GM12873 (cell line): ENCODE measurements at regions not wholly inside any gene's neighbourhood (a gene's known extent, or its start where the extent isn't known, plus 50 kb on each side); places are given as distances from the start of the nearest gene placed in this dataset.

Experiments used
- TF ChIP-seq, protein P1 (sequence below): IDR thresholded peaks from 2 replicates; pipeline ENCODE4 v1.5.1; 2012; ENCODE audit warnings: low read depth, mild to moderate bottlenecking, moderate library complexity, low read length, control low read depth; ENCODE audit not compliant: insufficient read depth; ENCODE audit errors: missing control alignments

DNA sequence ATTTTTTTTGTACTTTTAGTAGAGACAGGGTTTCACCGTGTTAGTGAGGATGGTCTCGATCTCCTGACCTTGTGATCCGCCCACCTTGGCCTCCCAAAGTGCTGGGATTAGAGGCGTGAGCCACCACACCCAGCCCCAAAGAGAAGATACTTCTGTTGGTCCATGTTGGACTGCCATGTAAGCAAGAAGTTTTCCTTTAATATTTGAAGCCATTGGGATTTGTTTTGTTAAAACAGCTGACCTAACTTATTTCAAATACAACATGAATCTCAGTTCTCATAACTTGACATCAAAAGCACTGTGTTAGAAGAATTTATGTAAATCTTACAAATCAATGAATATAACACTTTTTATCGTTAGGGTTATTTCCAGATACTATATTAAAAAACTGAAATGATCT, 302.4 kb downstream of the SDHAF3 start:
- TF ChIP-seq, protein P1, sequence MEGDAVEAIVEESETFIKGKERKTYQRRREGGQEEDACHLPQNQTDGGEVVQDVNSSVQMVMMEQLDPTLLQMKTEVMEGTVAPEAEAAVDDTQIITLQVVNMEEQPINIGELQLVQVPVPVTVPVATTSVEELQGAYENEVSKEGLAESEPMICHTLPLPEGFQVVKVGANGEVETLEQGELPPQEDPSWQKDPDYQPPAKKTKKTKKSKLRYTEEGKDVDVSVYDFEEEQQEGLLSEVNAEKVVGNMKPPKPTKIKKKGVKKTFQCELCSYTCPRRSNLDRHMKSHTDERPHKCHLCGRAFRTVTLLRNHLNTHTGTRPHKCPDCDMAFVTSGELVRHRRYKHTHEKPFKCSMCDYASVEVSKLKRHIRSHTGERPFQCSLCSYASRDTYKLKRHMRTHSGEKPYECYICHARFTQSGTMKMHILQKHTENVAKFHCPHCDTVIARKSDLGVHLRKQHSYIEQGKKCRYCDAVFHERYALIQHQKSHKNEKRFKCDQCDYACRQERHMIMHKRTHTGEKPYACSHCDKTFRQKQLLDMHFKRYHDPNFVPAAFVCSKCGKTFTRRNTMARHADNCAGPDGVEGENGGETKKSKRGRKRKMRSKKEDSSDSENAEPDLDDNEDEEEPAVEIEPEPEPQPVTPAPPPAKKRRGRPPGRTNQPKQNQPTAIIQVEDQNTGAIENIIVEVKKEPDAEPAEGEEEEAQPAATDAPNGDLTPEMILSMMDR = no peak

DNA sequence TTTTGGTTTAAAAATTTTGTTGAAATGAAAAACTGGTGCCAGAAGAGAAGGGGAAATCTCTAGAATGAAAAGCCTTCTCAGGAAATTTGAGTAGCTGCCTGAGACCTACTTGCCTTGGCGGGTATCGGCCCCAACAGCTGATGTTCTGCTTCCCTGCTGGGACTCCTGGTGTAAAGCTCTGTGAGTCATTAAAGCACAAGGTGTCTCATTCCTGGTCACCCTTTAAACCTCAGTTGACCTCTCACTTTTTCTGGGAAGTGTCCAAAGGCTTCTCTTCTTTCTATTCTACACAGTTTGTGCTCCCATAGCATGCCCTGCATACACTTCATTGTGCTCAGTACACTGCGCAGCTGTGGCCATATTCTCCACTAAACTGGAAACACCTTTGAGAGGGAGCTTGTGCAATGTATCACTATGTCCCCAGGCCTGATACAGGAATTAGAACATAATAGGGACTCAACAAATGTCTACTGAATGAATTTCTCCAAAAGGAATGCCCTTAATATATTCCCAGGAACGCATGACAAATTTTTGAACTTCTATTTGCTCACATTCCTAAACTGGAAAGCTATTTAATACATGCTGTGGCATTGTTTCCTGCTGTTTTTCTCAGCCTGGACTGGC, 303.9 kb downstream of the SDHAF3 start:
- TF ChIP-seq, protein P1 = no peak

DNA sequence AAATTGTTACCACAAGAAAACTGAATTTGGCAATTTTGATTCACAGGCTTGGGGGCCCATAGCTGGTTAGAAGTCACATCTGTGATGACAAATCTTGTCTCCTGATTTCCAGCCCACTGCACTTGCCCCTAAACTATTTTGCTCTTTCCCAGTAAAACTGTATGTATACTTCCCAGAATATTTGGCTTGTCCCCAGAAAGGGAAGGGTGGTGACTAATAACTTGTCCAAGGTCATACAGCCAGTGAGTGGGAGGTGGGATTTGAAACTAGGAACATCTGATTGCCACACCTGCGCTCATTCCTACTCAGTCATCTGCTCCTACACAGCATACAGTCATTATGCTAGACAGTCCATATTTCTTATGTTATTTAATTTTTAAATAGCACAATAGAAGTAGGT, 304.5 kb downstream of the SDHAF3 start:
- TF ChIP-seq, protein P1 = no peak

DNA sequence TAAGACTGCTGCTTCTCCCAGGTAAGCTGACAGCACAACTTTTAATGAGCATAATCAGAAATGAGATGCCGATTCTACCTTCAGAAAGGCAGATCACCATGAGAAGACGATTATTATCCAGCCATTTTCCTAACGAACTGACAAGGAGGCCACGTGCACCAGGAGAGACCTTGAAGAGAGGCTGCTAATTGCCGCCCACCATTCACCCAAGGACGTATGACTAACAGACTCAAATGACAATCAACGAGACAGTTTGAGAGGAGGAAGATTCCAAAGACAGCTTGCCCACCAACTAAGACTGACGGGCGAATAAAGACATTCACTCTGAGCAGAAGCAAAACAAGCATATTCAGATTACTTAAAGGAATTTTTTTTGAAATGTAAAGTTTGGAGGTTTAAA, 301.9 kb upstream of the TAC1 start:
- TF ChIP-seq, protein P1 = no peak

DNA sequence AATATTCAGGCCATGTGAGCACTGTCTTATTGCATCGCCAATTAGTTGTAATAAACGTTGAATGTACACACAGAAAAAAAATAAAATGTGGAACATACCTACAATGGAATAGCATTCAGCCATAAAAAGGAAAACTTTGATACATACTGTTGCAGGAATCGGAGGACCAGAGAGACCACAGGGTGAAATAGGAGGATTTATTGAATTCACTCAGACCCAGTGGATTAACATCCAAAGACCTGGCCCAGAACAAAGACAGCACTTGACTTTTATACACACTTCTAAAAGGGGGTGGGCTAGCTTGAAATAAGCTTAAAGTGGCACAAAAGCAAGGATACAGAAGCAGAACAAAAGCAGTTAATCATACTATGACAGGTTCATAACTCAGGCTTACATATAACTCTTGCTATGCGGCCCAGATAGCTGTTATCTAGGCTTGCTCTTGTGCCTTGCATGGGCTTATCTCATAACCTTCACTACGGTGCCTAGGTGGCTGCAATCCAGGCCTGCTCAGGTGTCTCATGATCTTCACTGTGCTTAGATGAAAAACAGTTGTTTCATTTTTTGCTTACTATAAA, 292.2 kb upstream of the TAC1 start:
- TF ChIP-seq, protein P1 = no peak

DNA sequence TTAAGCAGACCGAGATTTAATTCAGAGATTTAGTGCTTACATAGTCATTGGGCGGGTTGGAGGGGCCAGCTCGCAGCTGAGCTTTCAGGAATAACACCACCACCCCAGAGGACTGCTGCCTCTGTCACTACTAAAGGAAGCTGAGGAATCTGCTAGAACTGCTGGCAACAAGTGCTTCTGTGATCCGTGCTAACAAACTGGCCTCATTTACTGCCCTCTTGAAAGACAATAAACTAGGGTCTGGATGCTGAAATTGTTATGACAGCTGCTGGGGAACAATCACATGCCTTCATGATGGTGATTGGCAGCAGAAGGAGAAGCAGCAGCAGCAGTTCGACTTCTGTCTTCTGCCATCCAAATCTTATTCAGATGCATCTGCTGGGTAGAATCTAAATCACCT, 285.5 kb upstream of the TAC1 start:
- TF ChIP-seq, protein P1 = no peak

DNA sequence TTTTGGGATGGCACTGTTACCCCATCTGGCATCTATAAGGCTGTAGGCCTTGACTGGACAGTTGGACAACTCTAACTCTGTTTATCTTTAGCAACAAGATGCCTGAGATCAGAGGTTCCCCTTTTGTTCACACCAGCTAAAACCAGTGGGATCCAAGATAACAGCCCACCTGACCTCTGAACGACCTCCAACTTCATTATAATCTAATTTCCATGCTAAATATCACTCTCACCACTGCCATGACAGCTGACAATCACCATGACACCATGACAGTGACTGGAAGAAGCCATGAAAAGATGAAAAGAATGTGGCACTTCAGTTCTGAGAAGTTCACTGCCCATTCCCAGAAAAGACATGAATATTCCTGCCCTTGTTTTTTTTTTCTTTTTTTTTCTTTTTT, 281.4 kb upstream of the TAC1 start:
- TF ChIP-seq, protein P1 = no peak
